HG03039 (cell line): ENCODE measurements at regions not wholly inside any gene's neighbourhood (a gene's known extent, or its start where the extent isn't known, plus 50 kb on each side); places are given as distances from the start of the nearest gene placed in this dataset.

Experiments
- ATAC-seq: cut with Tn5 transposase; IDR thresholded peaks from one replicate; pipeline ENCODE4 v1.9.1; 2021; ENCODE audit warnings: mild to moderate bottlenecking, moderate library complexity; ENCODE audit not compliant: unreplicated experiment

GRCh38 chr14:44029933-44030332, 477.1 kb downstream of the FSCB start:
- ATAC-seq = no peak

GRCh38 chr14:44027397-44027796, 479.7 kb downstream of the FSCB start:
- no peak for ATAC-seq

GRCh38 chr14:44010595-44010994, 496.5 kb downstream of the FSCB start:
- ATAC-seq = no peak

- ATAC-seq = no peak
These were observed 497.0 kb downstream of the FSCB start for GRCh38 chr14:44010071-44010470.

- ATAC-seq = no peak
These were observed 497.4 kb downstream of the FSCB start for GRCh38 chr14:44009642-44010041.

GRCh38 chr14:43988989-43989388, 518.1 kb downstream of the FSCB start:
- no peak for ATAC-seq

- ATAC-seq = no peak
These were observed 523.4 kb downstream of the FSCB start for GRCh38 chr14:43983721-43984120.

- ATAC-seq = no peak
These were observed 525.8 kb downstream of the FSCB start for GRCh38 chr14:43981135-43981768.

GRCh38 chr14:43956741-43957140, 550.3 kb downstream of the FSCB start:
- no peak for ATAC-seq

- no peak for ATAC-seq
These were observed 557.7 kb downstream of the FSCB start for GRCh38 chr14:43949400-43949799.

GRCh38 chr14:43939836-43940235, 567.2 kb downstream of the FSCB start:
- ATAC-seq = no peak

GRCh38 chr14:43938588-43939281, 568.3 kb downstream of the FSCB start:
- no peak for ATAC-seq

GRCh38 chr14:43937001-43937400, 570.1 kb downstream of the FSCB start:
- ATAC-seq = no peak

GRCh38 chr14:43934102-43934501, 573.0 kb downstream of the FSCB start:
- ATAC-seq = no peak

- ATAC-seq = no peak
These were observed 592.9 kb downstream of the FSCB start for GRCh38 chr14:43914041-43914693.

- ATAC-seq = no peak
These were observed 603.9 kb downstream of the FSCB start for GRCh38 chr14:43903209-43903608.

- no peak for ATAC-seq
These were observed 605.0 kb downstream of the FSCB start for GRCh38 chr14:43901911-43902673.

- no peak for ATAC-seq
These were observed 606.9 kb downstream of the FSCB start for GRCh38 chr14:43900173-43900655.

GRCh38 chr14:43898687-43899086, 608.4 kb downstream of the FSCB start:
- no peak for ATAC-seq

GRCh38 chr14:43896044-43896443, 611.0 kb downstream of the FSCB start:
- ATAC-seq = no peak

- no peak for ATAC-seq
These were observed 612.5 kb downstream of the FSCB start for GRCh38 chr14:43894534-43894933.
